Adrenal gland (tissue), 5 donors: ENCODE measurements at regions not wholly inside any gene's neighbourhood (a gene's known extent, or its start where the extent isn't known, plus 50 kb on each side); places are given as distances from the start of the nearest gene placed in this dataset.

ENCODE experiments used
- CTCF ChIP-seq, 6 experiments: fragments of 450-650 bp in 4 of 6; fragments of 200-600 bp in 2 of 6; sonication (generic) in 1 of 6; IDR thresholded peaks; 1 replicate in 5 of 6; 2 replicates in 1 of 6; pipeline versions ENCODE4 v1.5.1 to v1.8.0; 2016 to 2021; ENCODE audit warnings: antibody characterized with exemption in 6 of 6, mild to moderate bottlenecking in 2 of 6, moderate library complexity in 1 of 6
- POLR2A ChIP-seq, 2 donors: fragments of 450-650 bp; IDR thresholded peaks; one replicate each; pipeline ENCODE4 v1.6.1; 2017; ENCODE audit warnings: antibody characterized with exemption in 2 of 2, mild to moderate bottlenecking in 2 of 2, moderate library complexity in 1 of 2
- donor health status: DM: no; HTN: no; CAD: no.

GRCh38 chr1:17904290-17904689 is 149.2 kb downstream of the ACTL8 start:
- TF ChIP-seq POLR2A (IDR thresholded peaks at IDR 0.05): no peak
- no peak for TF ChIP-seq CTCF (IDR thresholded peaks at IDR 0.05)
